Chondrocyte (in vitro differentiated cells): ENCODE measurements at regions not wholly inside any gene's neighbourhood (a gene's known extent, or its start where the extent isn't known, plus 50 kb on each side); places are given as distances from the start of the nearest gene placed in this dataset.

ENCODE experiments used
- DNase-seq: peaks from one replicate; pipeline ENCODE4 v3.0.0; 2021; ENCODE audit warnings: mixed read lengths, low spot score
- H3K27ac Mint-ChIP-seq: one replicate; pipeline ENCODE4 v1.8.0; 2021; ENCODE audit warnings: mild to moderate bottlenecking, moderate library complexity, mixed read lengths; ENCODE audit not compliant: unreplicated experiment
- H3K27me3 Mint-ChIP-seq: 2 replicates; pipeline ENCODE4 v1.8.0; 2021; ENCODE audit warnings: low read depth, mixed read lengths
- H3K36me3 Mint-ChIP-seq: 2 replicates; pipeline ENCODE4 v1.8.0; 2021; ENCODE audit warnings: low read depth, mixed read lengths
- H3K4me1 Mint-ChIP-seq: 2 replicates; pipeline ENCODE4 v1.8.0; 2021; ENCODE audit warnings: low read depth, mild to moderate bottlenecking, mixed read lengths
- H3K4me3 Mint-ChIP-seq: one replicate; pipeline ENCODE4 v1.8.0; 2021; ENCODE audit warnings: mild to moderate bottlenecking, moderate library complexity, mixed read lengths; ENCODE audit not compliant: unreplicated experiment
- H3K9me3 Mint-ChIP-seq: 2 replicates; pipeline ENCODE4 v1.8.0; 2021; ENCODE audit warnings: low read depth, mixed read lengths
- CTCF ChIP-seq: fragments of 200-600 bp; sonication (generic); IDR thresholded peaks from 2 replicates; pipeline ENCODE4 v1.5.0; 2021; ENCODE audit warnings: antibody characterized with exemption, mild to moderate bottlenecking, moderate library complexity

DNA sequence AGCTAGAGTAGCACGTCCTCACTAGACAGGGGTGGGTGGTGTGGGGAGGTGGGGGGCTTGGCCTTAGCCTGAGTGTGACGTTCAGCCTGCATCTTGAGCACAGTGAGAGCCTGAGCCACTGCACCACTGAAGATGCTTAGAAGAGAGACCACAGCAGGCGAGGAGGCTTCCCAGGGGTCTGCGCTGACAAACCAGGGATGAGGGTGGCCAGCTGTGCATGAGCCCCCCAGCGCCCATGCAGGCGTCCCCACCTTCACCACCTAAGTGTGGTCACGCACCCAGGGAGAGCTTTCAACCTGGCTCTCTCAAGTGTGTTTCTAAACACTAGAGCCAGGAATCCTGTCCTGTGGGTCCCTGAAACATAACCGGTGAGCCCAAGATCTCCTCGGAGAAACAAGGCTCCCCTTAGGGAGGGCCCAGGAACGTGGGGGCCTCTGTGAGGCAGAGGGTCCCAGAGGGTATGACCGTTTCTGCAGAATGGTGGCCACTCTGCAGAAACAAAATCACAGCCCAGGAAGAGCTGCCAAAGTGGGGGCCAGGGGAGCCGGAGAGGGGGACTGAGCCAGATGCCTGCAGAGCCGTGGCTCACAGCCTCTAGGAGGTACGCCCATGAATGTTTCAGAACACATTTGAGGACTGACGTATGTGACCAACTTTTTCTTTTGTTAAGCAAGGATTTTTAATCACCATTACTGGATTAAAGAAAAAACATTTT is 85.2 kb upstream of the INSIG1 start:
- Mint-ChIP-seq H3K27me3 (no peaks in the 10 kb centered on the region), H3K4me3 (no peak overlapping the region), H3K36me3 (no peaks in the 10 kb centered on the region), H3K27ac (peak overlapping the region; percentile 17), H3K4me1 (peaks cover 26% of the 10 kb centered on the region), H3K9me3 (no peaks in the 10 kb centered on the region)
- TF ChIP-seq CTCF: no peak
- no peak for DNase-seq

DNA sequence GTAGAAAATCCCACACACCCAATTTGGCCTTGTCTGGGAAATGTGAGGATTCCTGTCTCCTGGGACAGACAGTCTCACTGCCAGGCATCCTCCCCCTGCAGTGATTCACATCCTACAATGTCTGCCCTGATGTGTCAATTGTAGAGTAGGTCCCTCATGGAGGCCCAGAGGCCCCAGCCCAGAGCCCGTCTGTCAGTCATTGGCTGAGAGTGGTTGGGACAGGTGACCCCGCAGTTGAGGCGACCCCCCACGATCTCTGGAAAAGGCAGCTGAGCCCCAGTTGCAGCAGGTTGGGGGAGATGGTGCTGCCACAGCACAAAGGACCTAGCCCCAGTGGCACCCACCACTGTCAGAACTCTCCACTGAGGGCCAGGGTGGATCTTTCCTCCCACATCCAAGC is 84.3 kb upstream of the INSIG1 start:
- H3K36me3 Mint-ChIP-seq: no peaks in the 10 kb centered on the region
- no peaks in the 10 kb centered on the region for H3K27me3 Mint-ChIP-seq
- H3K4me3 Mint-ChIP-seq: no peak overlapping the region
- H3K27ac Mint-ChIP-seq: peak overlapping the region; percentile 63
- no peaks in the 10 kb centered on the region for H3K9me3 Mint-ChIP-seq
- no peak for TF ChIP-seq CTCF
- H3K4me1 Mint-ChIP-seq: peaks cover 26% of the 10 kb centered on the region
- DNase-seq: peak; percentile 70

GRCh38 chr7:155213955-155214740 is 83.5 kb upstream of the INSIG1 start:
- Mint-ChIP-seq H3K4me1 (peaks cover 20% of the 10 kb centered on the region), H3K36me3 (no peaks in the 10 kb centered on the region), H3K27ac (peak overlapping the region; percentile 63), H3K4me3 (no peak overlapping the region), H3K27me3 (no peaks in the 10 kb centered on the region), H3K9me3 (no peaks in the 10 kb centered on the region)
- no peak for DNase-seq
- TF ChIP-seq CTCF: no peak

- Mint-ChIP-seq H3K27me3 (no peaks in the 10 kb centered on the region), H3K36me3 (no peaks in the 10 kb centered on the region), H3K4me1 (peaks cover 18% of the 10 kb centered on the region), H3K9me3 (no peaks in the 10 kb centered on the region), H3K4me3 (no peak overlapping the region), H3K27ac (no peak overlapping the region)
- TF ChIP-seq CTCF: no peak
- no peak for DNase-seq
These were observed 81.9 kb upstream of the INSIG1 start for GRCh38 chr7:155215576-155216325.
